HG03442 (cell line): ENCODE measurements at regions not wholly inside any gene's neighbourhood (a gene's known extent, or its start where the extent isn't known, plus 50 kb on each side); places are given as distances from the start of the nearest gene placed in this dataset.
A peak's percentile ranks its signal among the peaks of the same experiment; 100 is the strongest.
"Not testable (repeated sequence)": the region's sequence is repeated elsewhere in the genome, so short reads cannot be mapped to it uniquely, and the experiment has no call there.

ENCODE experiments used
- ATAC-seq: cut with Tn5 transposase; IDR thresholded peaks from one replicate; pipeline ENCODE4 v1.9.1; 2021; ENCODE audit warnings: mild to moderate bottlenecking, moderate library complexity; ENCODE audit not compliant: unreplicated experiment

GRCh38 chr18:9008709-9009635, 93.5 kb upstream of the NDUFV2 start:
- ATAC-seq = no peak

DNA sequence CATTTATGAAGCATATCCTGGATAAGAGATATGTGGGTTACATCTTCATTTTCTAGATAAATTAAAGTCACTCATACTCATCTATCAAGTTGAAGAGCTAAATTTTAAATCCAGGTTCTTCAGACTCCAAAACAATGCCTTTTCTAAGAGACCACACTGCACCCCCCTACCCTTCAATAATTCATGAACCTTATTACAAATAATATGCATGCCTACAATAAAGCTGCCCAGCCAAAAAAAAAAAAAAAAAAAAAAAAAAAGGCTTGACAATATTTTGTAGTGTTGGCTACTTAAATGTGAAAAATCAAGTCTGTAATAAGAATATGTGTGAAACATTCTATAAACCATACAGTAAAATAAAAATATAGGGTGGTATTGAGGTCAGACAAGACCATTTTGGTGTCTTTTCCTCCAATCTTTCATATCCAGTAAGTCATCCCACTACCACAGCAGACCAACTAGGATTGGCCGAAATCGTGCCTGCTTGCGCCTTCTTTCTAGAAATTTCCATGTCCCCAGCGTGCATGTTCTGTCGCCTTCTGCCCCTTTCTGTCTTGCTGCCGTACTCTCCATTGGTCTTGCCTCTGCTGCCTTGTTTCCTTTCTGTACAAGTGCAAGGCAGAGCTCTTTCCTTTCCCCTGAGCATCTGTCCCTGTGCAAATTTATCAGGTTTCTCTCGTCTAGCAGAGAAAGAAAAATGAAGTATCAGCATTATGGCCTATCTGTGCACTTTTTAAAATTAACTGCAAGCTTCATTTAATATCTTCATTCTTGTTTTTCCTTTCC, 92.6 kb upstream of the NDUFV2 start:
- no peak for ATAC-seq

- ATAC-seq = no peak
Measured at GRCh38 chr18:9011431-9011830, 91.1 kb upstream of the NDUFV2 start.

GRCh38 chr18:9013926-9014373, 88.5 kb upstream of the NDUFV2 start:
- no peak for ATAC-seq

DNA sequence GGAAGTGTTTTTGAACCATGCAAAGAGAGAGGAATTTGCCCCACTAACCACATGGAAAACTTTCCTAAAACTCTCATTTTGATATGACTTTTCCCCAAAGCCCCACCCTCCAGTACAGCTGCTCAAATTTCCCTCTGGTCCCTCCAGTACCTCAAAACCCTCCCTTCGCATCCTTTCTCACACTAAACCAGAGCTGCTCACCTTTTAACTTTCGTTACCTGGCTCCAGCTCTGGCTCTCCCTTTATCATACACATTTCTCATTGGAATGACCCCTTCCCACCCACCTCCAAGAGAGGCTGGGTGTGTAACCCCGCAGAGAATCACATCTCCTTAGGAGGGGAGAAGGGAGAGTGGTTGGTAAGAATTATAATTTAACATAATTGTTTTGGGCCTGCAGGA, 86.8 kb upstream of the NDUFV2 start:
- no peak for ATAC-seq

GRCh38 chr18:9016633-9017166, 85.8 kb upstream of the NDUFV2 start:
- no peak for ATAC-seq

GRCh38 chr18:9017167-9017904, 85.2 kb upstream of the NDUFV2 start:
- peak; percentile 91 for ATAC-seq

DNA sequence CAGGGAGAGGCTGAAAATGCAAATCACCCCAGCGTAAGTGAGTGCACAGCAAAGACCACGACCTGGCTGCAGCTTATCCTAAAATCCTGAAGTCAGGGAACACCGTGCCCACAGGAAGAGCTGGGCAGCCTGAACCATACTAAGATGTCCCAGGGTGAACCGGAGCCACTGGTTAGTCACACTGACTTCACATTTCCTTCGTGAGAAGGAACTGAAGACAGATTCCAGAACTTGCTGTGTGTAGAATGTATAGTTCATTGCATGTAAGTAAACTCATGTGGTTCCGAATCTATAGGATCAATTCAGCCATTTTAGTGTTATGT, 84.6 kb upstream of the NDUFV2 start:
- no peak for ATAC-seq

DNA sequence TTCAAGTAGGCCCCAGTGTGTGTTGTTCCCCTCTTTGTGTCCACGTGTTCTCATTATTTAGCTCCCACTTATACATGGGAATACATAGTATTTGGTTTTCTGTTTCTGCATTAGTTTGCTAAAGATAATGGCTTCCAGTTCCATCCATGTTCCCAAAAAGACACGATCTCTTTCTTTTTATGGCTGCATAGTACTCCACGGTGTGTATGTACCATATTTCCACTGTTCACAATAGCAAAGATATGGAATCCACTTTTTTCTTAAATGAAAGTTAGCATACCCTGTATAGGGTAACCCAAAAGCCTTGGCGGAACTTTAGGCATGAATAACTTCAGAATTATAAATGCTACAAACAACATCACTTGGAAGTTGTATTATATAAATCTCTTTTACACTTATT, 83.4 kb upstream of the NDUFV2 start:
- no peak for ATAC-seq

DNA sequence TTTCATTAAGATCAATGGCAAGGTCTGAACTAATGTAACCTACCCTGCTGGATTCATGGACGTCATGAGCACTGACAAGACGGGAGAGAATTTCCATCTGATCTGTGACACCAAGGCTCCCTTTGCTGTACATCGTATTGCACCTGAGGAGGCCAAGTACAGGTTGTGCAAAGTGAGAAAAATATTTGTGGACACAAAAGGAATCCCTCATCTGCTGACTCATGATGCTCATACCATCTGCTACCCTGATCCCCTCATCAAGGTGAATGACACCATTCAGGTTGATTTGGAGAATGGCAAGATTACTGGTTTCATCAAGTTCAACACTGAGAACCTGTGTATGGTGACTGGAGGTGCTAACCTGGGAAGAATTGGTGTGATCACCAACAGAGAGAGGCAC, 82.3 kb upstream of the NDUFV2 start:
- no peak for ATAC-seq

DNA sequence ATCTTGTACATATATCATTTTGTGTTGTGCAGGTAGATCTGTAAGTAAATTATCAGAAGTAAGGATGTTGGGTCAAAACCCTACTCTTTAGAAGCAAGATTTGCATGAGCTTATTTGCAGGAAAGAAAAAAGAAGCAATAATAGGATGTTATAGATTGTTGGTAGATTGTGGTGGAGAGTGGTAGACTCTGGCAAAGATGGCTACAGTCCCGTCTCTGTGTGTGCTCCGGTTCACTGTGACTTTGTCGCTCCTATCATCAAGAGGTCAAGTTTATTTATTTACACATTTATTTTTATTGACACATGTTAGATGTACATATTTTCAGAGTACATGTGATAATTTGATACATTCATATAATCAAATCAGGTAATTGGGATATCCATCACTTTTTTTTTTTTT, 81.0 kb upstream of the NDUFV2 start:
- ATAC-seq = no peak

DNA sequence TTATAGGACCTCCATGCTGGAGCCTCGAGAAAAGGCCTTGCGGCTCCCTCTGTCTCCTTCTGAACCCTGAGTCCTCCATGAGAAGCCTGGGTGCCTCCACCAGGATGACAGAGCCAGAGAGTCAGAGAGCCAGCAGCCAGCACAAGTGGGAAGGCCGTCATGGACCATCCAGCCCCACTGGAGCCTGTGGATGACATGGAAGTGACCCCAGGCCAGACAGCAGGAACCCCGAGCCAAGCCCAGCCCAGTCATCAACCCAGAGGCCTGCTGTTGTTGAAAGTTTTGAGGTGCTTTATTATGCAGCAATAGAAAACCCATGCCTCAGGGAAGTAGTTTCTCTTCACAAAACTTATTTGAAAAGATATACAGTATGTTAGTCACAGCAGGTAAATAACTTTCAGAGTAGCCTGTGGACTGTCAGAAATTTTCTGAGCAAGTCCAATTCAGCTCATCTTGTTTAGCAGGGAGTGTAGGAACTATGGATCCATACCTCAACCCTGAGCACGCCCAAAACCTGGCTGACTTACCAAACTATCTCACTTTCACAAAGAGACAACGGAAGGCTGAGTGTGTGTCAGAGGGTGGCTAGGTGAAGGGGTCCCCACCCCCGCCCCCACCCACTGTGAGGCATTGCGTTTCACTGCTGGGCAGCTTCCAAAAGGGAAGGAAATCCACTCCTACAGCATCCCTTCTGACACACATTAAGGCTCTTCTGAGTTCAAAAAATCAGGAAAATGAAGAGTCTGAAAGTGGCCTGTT, 79.9 kb upstream of the NDUFV2 start:
- ATAC-seq = no peak

- ATAC-seq = not testable (repeated sequence)
Measured at GRCh38 chr18:9024031-9024646, 78.4 kb upstream of the NDUFV2 start.

GRCh38 chr18:9025091-9025838, 77.2 kb upstream of the NDUFV2 start:
- ATAC-seq = no peak

DNA sequence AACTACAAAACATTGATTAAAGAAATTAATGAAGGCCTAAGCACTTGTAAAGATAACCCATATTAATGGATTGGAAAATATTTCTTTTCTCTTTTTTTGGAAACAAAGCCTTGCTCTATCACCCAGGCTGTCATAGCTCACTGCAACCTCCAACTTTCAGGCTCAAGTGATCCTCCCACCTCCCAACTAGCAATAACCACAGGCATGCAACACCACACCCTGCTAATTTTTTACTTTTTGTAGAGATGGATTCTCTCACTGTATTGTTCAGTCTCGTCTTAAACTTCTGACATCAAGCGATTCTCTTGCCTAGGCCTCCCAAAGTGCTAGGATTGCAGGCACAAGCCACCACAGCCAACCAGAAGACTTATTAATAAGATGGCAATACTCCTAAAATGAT, 73.4 kb upstream of the NDUFV2 start:
- no peak for ATAC-seq

DNA sequence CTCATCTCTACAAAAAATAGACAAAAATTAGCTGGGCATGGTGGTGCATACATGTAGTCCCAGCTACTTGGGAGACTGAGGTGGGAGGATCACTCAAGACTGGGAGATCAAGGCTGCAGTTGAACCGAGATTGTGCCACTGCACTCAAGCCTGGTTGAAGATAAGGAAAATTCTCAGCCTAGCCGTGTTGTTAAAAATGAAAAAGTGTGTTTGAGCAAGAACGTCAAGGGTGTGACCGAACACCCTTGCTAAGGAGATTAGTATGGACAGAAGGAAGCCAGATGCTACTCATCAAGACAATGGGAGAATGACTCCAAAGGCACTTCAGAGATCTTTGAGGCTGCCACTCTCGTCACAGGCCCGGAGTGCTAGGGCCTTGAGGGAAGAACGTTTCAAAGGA, 70.0 kb upstream of the NDUFV2 start:
- no peak for ATAC-seq

- ATAC-seq = no peak
Measured at GRCh38 chr18:9038277-9038871, 64.1 kb upstream of the NDUFV2 start.

- no peak for ATAC-seq
Measured at GRCh38 chr18:9039441-9040071, 62.9 kb upstream of the NDUFV2 start.
